Endothelial cell of umbilical vein (primary cell): ENCODE measurements at regions not wholly inside any gene's neighbourhood (a gene's known extent, or its start where the extent isn't known, plus 50 kb on each side); places are given as distances from the start of the nearest gene placed in this dataset.
"Not testable (repeated sequence)": the region's sequence is repeated elsewhere in the genome, so short reads cannot be mapped to it uniquely, and the experiment has no call there.

Experiments used
- BruUV-seq: library from RNA; stranded (reverse); fragments of 400-500 nt; replicated peaks from 2 replicates; lab custom pipeline; 2021; lab: Mats Ljungman, UMichigan
- CTCF ChIA-PET: fragments of 300-600, 350-600 bp; sonication (Branson Sonifier 250); formaldehyde crosslinking; loops from one replicate; lab custom pipeline; 2021; ENCODE audit warnings: antibody characterized with exemption, inconsistent platforms; lab: Charles Lee
- POLR2A ChIA-PET: fragments of 300-600, 350-600 bp; sonication (Branson Sonifier 250); formaldehyde crosslinking; loops from one replicate; lab custom pipeline; 2021; ENCODE audit warnings: antibody characterized with exemption, inconsistent platforms; lab: Charles Lee
- DNase-seq: peaks from one replicate; pipeline ENCODE4 v3.0.0-alpha.2; 2011; ENCODE audit warnings: low read depth, low spot score
- FAIRE-seq: peaks from 2 replicates; lab custom pipeline; 2011; peaks lifted over from hg19 to GRCh38; lab: Jason Lieb, UNC
- H2AFZ ChIP-seq: 2 replicates; pipeline ENCODE4 v1.6.0; 2012; ENCODE audit warnings: low read depth, low read length, control low read depth, inconsistent platforms
- H3K27ac ChIP-seq: 2 replicates; pipeline ENCODE4 v1.5.1; 2011; ENCODE audit warnings: low read depth, mild to moderate bottlenecking, control low read depth, low read length, moderate library complexity; ENCODE audit not compliant: insufficient read depth
- H3K27me3 ChIP-seq, 2 experiments: 2 replicates each; pipeline versions ENCODE4 v1.6.0 to v1.6.1; 2011; ENCODE audit warnings: low read length in 2 of 2, mixed read lengths in 1 of 2; ENCODE audit not compliant: control insufficient read depth in 2 of 2, insufficient read depth in 2 of 2
- H3K36me3 ChIP-seq, 2 experiments: 2 replicates in 1 of 2; 3 replicates in 1 of 2; pipeline ENCODE4 v1.5.1; 2011; ENCODE audit warnings: low read length in 2 of 2, mild to moderate bottlenecking in 1 of 2, moderate library complexity in 1 of 2; ENCODE audit not compliant: control insufficient read depth in 2 of 2, insufficient read depth in 2 of 2; ENCODE audit errors: extremely low read depth in 1 of 2
- H3K4me1 ChIP-seq: 3 replicates; pipeline ENCODE4 v1.5.1; 2011; ENCODE audit warnings: mild to moderate bottlenecking, low read length; ENCODE audit not compliant: control insufficient read depth, insufficient read depth; ENCODE audit errors: extremely low read depth
- H3K4me2 ChIP-seq: 2 replicates; pipeline ENCODE4 v1.6.1; 2011; ENCODE audit warnings: low read length, control low read depth, mixed read lengths; ENCODE audit not compliant: insufficient read depth
- H3K4me3 ChIP-seq, 3 experiments: fragments of 200-600 bp in 1 of 3; sonication (generic), shearing (Covaris generic) in 1 of 3; replicated peaks in 1 of 3; 2 replicates each; pipeline ENCODE4 v1.5.1; 2011 to 2016; ENCODE audit warnings: control low read depth in 3 of 3, low read length in 3 of 3, mild to moderate bottlenecking in 2 of 3, inconsistent platforms in 1 of 3, low read depth in 1 of 3, moderate library complexity in 1 of 3; ENCODE audit not compliant: insufficient read depth in 1 of 3
- H3K79me2 ChIP-seq: 2 replicates; pipeline ENCODE4 v1.6.0; 2012; ENCODE audit warnings: low read length, inconsistent platforms; ENCODE audit not compliant: control insufficient read depth, insufficient read depth
- H3K9ac ChIP-seq: replicated peaks from 2 replicates; pipeline ENCODE3; 2011; ENCODE audit warnings: low read length, control low read depth; ENCODE audit not compliant: insufficient read depth; ENCODE audit errors: extremely low read depth
- H3K9me1 ChIP-seq: replicated peaks from 3 replicates; pipeline ENCODE4 v1.6.0; 2011; ENCODE audit warnings: mild to moderate bottlenecking, low read length; ENCODE audit not compliant: control insufficient read depth, insufficient read depth; ENCODE audit errors: extremely low read depth
- H3K9me3 ChIP-seq: replicated peaks from 2 replicates; pipeline ENCODE4 v1.5.1; 2012; ENCODE audit warnings: low read length, inconsistent platforms; ENCODE audit not compliant: control insufficient read depth, insufficient read depth
- H4K20me1 ChIP-seq: replicated peaks from 2 replicates; pipeline ENCODE3; 2011; ENCODE audit warnings: mild to moderate bottlenecking, low read length; ENCODE audit not compliant: control insufficient read depth, insufficient read depth; ENCODE audit errors: extremely low read depth
- EZH2 ChIP-seq: IDR thresholded peaks from 2 replicates; pipeline ENCODE4 v1.6.1; 2012; ENCODE audit warnings: borderline replicate concordance, low read depth, mild to moderate bottlenecking, moderate library complexity, low read length, inconsistent platforms; ENCODE audit not compliant: severe bottlenecking
- FOS ChIP-seq: IDR thresholded peaks from 2 replicates; pipeline ENCODE4 v1.6.1; 2011; ENCODE audit warnings: mild to moderate bottlenecking, low read length, moderate library complexity, borderline replicate concordance; ENCODE audit not compliant: insufficient read depth
- GATA2 ChIP-seq: IDR thresholded peaks from 2 replicates; pipeline ENCODE4 v1.7.0; 2011; ENCODE audit warnings: low read depth, mild to moderate bottlenecking, moderate library complexity, mixed read lengths, low read length; ENCODE audit not compliant: insufficient read length, insufficient read depth
- JUN ChIP-seq: IDR thresholded peaks from 2 replicates; pipeline ENCODE4 v1.6.1; 2011; ENCODE audit warnings: borderline replicate concordance, low read depth; ENCODE audit not compliant: insufficient read length, insufficient read depth
- MYC ChIP-seq: IDR thresholded peaks from one replicate; pipeline ENCODE4 v1.6.1; 2011; ENCODE audit warnings: mild to moderate bottlenecking, low read depth, low read length
- POLR2A ChIP-seq: IDR thresholded peaks from 2 replicates; pipeline ENCODE4 v1.6.1; 2012; ENCODE audit warnings: low read depth, mild to moderate bottlenecking, control low read depth, low read length
- POLR2AphosphoS5 ChIP-seq: IDR thresholded peaks from 2 replicates; pipeline ENCODE4 v1.6.1; 2012; ENCODE audit warnings: low read depth, mild to moderate bottlenecking, control low read depth, low read length, moderate library complexity; ENCODE audit not compliant: insufficient read depth
- dilution Hi-C: fragments of 300-500 bp; cut with MboI; formaldehyde crosslinking; loops from one replicate; pipeline ENCODE4 v1.15.0; 2019; ENCODE audit warnings: low sequenced_read_pairs; ENCODE audit not compliant: extremely low pct_ligation_motif_present
- intact Hi-C: fragments of 100-400 bp; cut with micrococcal nuclease; formaldehyde crosslinking; loops from one replicate; pipeline ENCODE4 v1.10.0; 2022
- TF ChIP-seq, protein P1 (sequence below), 2 donors: IDR thresholded peaks; 1 replicate in 1 of 2; 2 replicates in 1 of 2; pipeline ENCODE4 v1.5.1; 2011; ENCODE audit warnings: low read length in 2 of 2, mild to moderate bottlenecking in 2 of 2, moderate library complexity in 2 of 2, control low read depth in 1 of 2, inconsistent platforms in 1 of 2, low read depth in 1 of 2; ENCODE audit not compliant: insufficient read depth in 1 of 2; ENCODE audit errors: extremely low read depth in 1 of 2
- TF ChIP-seq, protein P2 (sequence below): IDR thresholded peaks from 2 replicates; pipeline ENCODE4 v1.6.1; 2011; ENCODE audit not compliant: insufficient read depth, insufficient read length

- POLR2A ChIA-PET, H3K4me1 ChIP-seq, H3K27ac ChIP-seq, H2AFZ ChIP-seq, dilution Hi-C loops, H3K4me3 ChIP-seq, H3K79me2 ChIP-seq, H3K9me1 ChIP-seq, H4K20me1 ChIP-seq, BruUV-seq, H3K27me3 ChIP-seq, H3K9ac ChIP-seq, H3K4me2 ChIP-seq, FAIRE-seq, H3K9me3 ChIP-seq, H3K36me3 ChIP-seq: not testable (repeated sequence)
- peak; percentile 12 for DNase-seq
- CTCF ChIA-PET, result interaction anchor here (1.1 kb wide), 1 partner anchor 772 kb away, joined by 4 read pairs; no protein-coding TSS in a partner anchor
- TF ChIP-seq FOS, result peak; percentile 21
- intact Hi-C loops, result loop anchor here (1.0 to 10.0 kb wide), 2 partner anchors 46 to 49 kb away; no protein-coding TSS in a partner anchor
These were observed 63.3 kb upstream of the SULF2 start for GRCh38 chr20:47848534-47848933.

- Histone ChIP-seq H3K27ac (no peak overlapping the region), H3K4me1 (peaks cover 4% of the 10 kb centered on the region), H4K20me1 (no peaks in the 10 kb centered on the region), H3K4me3 (no peak overlapping the region), H2AFZ (no peak overlapping the region), H3K9me1 (no peaks in the 10 kb centered on the region), H3K4me2 (no peak overlapping the region), H3K9ac (no peak overlapping the region), H3K27me3 (no peaks in the 10 kb centered on the region), H3K79me2 (no peaks in the 10 kb centered on the region), H3K36me3 (no peaks in the 10 kb centered on the region), H3K9me3 (no peaks in the 10 kb centered on the region)
- intact Hi-C loops, result loop anchor here (1.0 to 10.0 kb wide), 2 partner anchors 47 to 49 kb away; no protein-coding TSS in a partner anchor
- FAIRE-seq, result no peak
- DNase-seq, result no peak
- dilution Hi-C loops, result no loop called here
- POLR2A ChIA-PET, result no interaction called here
- TF ChIP-seq, protein P1, sequence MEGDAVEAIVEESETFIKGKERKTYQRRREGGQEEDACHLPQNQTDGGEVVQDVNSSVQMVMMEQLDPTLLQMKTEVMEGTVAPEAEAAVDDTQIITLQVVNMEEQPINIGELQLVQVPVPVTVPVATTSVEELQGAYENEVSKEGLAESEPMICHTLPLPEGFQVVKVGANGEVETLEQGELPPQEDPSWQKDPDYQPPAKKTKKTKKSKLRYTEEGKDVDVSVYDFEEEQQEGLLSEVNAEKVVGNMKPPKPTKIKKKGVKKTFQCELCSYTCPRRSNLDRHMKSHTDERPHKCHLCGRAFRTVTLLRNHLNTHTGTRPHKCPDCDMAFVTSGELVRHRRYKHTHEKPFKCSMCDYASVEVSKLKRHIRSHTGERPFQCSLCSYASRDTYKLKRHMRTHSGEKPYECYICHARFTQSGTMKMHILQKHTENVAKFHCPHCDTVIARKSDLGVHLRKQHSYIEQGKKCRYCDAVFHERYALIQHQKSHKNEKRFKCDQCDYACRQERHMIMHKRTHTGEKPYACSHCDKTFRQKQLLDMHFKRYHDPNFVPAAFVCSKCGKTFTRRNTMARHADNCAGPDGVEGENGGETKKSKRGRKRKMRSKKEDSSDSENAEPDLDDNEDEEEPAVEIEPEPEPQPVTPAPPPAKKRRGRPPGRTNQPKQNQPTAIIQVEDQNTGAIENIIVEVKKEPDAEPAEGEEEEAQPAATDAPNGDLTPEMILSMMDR (IDR thresholded peaks at IDR 0.05; ENCODE audit: extremely low read depth in 1 of 2, insufficient read depth in 1 of 2, low read depth in 1 of 2, low read length in 2 of 2), result no peak
- TF ChIP-seq, protein P2, sequence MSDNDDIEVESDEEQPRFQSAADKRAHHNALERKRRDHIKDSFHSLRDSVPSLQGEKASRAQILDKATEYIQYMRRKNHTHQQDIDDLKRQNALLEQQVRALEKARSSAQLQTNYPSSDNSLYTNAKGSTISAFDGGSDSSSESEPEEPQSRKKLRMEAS, result no peak
- TF ChIP-seq POLR2AphosphoS5 (no peak), EZH2 (no peak), FOS (no peak), POLR2A (no peak), GATA2 (no peak), MYC (no peak), JUN (no peak)
- CTCF ChIA-PET, result interaction anchor here (1.1 kb wide), 1 partner anchor 772 kb away, joined by 4 read pairs; no protein-coding TSS in a partner anchor
- BruUV-seq, result no TSS peak
These were observed 62.7 kb upstream of the SULF2 start for GRCh38 chr20:47847884-47848485.
